Activated CD4-positive, CD25-positive, alpha-beta regulatory T cell treated with anti-CD3 and anti-CD28 coated beads, Interleukin-2, amount 50 U/mL, for 72 hours (primary cell): ENCODE measurements at regions not wholly inside any gene's neighbourhood (a gene's known extent, or its start where the extent isn't known, plus 50 kb on each side); places are given as distances from the start of the nearest gene placed in this dataset.
"Not testable (repeated sequence)": the region's sequence is repeated elsewhere in the genome, so short reads cannot be mapped to it uniquely, and the experiment has no call there.

Source experiments
- DNase-seq: peaks from one replicate; pipeline ENCODE4 v3.0.0; 2021

DNA sequence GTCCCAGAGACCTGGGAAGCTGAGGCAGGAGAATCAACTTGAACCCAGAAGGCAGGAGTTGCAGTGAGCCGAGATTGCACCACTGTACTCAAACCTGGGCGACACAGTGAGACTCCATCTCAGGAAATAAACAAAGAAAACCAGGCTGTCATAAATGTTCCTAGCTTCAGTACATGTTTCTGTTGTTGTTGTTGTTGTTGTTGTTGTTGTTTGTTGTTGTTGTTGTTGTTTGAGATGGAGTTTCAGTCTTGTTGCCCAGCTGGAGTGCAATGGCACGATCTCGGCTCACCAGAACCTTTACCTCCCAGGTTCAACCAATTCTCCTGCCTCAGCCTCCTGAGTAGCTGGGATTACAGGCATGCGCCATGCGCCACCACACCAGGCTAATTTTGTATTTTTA is 452.5 kb downstream of the HS3ST3B1 start:
- no peak for DNase-seq

DNA sequence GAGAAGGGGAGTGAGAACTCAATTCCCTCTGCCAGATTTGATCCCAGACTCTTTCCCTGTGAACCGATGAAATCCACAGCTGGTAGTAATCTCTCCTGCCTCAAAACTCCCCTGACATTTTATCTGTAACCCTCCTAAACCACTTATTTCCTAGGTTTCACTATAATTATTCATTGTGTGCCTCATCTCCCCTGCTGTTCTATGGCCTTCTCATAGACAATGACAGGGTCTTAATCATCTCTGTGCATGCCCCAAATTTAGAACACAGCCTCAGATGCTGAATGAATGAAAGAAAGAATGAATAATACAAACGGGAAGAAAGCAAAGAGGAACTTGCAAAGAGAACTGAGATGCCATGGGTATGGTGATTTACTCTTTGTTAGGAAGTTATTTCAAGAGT is 451.1 kb downstream of the HS3ST3B1 start:
- no peak for DNase-seq

DNA sequence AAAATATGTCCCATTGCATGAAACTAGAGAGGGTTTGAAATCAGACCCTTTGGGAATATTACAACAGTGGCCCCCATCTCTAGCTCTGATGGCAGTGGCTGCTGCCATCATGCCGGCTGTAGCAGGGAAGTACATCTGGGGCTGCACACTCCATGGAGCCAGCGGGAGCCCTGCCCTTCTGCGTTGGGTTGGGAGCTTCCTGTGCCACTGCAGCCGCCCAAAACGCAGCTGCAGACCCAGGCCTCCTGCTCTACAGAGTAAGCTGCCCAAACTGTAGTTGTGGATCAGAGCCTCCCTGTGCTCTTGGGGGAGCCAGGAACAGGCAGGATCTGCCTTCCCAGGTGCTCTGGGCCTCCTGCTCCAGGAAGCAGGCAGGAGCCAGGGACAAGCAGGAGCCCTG is 450.0 kb downstream of the HS3ST3B1 start:
- no peak for DNase-seq

DNA sequence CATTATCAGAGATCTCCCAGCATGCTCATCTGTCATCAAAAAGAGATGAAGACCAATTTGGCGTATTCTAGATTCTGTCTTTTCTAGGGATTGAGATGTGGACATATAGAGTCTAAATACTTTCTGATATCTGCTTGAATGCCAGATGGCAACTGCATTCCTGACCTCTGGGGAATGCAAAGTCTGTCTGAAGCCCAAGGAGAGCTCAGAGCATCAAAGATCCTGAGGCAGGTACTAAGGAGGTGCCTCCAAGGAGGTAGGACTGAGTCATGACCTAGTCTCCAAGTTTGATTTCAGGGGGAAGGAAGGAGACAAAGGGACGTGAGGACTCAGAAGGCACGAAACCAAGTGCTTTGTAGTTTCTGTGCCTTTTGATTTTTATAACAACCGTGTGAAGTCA is 448.4 kb downstream of the HS3ST3B1 start:
- DNase-seq: no peak

DNA sequence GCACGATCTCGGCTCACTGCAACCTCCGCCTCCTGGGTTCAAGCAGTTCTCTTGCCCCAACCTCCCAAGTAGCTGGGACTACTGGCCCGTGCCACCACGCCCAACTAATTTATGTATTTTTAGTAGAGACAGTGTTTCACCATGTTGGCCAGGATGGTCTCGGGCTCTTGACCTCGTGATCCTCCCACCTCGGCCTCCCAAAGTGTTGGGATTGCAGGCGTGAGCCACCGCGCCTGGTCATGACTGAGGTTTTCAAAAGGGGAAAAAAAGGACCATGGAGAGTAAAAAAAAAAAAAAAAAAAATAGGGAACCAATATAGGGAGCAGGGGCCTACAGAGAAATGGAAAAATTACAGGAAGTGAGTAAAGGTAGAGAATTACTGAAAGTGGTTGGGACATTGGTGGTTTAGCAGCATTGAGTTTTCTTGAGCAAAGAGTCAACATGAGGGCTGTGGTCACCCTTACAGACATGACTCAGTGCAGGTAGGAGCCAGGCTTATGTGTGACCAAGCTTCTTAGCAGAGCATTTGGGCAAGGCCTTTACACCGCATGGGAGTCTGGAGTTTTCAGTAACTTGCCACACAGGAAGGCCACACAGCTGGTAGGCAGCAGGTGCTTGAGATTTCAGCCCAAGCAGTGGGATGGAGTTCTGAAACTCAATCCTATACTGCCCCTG is 447.3 kb downstream of the HS3ST3B1 start:
- no peak for DNase-seq

DNA sequence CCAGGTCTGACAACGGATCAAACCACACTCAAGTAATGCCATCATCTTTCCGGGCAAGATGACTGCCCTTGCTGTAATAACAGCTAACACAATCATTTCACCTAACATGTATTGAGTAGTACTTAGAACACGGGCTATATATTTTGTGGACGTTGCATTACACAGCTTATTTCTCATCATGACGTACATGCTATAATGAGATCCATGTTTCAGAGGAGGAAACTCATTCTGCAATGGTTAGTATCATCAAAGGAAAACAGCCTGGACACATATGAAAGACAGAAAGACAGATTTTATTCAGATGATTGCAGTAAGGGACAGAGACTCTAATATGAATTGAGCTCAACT is 446.7 kb downstream of the HS3ST3B1 start:
- no peak for DNase-seq

DNA sequence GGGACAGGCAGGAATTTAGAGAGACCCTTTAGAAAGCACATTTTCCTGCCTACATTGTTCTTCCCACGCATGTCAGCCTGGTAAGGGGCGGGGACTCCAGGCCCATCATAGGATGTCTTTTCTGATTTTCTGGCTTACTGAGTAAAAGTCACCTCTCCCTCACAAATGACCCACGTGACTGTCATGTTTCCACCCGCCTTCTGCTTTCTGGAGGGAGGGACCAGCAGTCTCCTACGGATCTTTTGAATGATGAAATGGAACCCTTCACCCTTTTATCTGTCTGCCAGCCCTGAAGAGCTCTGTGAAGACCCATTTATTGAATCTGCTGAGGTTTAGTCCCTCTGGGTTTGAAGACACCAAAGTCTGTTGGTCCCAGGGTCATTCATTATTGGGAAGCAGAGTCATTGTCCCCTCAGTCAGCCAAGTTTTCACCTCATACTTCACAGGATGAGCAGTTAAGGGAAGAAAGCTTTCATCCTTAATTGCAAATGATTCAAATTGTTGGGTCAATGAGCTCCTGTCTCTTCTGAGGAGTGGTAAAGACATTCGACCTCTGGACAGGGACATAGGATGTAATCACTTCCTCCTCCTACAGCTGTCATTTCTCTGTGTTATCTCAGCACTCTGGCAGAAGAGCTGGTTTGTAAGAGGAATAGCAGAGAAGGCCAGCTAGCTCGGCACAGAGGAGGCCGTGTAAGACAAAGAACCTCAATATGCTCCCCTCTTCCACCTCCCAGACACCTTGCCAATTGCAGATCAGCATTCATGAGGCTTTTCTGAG is 446.1 kb downstream of the HS3ST3B1 start:
- DNase-seq: no peak

DNA sequence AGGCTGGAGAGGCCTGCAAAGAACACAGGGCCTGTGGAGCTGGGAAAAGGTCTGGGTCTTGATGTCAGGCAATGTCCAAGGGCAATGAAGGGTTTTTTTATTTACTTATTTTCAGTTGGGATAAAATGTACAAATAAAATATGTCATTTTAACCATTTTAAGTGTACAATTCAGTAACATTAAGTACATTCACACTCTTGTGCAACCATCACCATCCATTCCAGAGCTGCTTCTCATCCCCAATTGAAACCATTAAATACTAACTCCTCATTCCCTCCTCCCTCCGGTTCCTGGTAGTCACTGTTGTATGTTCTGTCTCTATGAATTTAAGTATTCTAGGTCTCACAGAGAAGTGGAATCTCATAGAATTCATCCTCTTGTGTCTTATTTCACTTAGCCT is 444.7 kb downstream of the HS3ST3B1 start:
- no peak for DNase-seq

DNA sequence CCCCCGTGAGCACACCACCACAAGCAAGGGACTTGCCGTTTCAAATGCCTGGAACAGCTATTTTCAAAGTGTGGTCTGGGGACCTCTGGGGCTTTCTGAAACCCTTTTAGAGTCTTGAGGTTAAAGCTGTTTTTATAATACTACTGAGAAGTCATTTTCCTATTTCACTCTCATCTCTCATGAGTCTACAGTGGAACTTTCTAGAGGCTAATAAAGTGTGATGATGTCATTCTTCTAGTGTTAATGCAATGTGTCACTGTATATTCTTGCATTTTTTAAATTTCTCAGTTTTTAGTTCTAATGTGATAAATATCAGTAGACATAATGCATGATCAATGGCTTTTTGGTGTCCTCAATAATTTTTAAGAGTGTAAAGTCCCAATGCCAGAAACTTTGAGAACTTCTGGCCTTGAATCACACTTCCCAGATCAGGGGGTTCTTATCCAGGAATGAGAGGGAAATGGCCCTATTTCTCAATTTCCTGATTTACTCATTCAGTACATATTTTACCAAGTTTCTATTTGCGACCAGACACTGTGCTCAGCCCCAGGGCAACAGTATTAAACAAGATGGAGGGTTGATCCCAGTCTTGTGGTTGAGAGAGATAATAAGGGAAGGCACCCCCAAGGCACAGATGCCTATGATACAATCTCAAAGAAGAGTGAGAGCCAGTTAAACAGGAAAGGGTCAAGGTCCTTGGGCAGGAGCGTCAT is 444.0 kb downstream of the HS3ST3B1 start:
- DNase-seq: no peak

DNA sequence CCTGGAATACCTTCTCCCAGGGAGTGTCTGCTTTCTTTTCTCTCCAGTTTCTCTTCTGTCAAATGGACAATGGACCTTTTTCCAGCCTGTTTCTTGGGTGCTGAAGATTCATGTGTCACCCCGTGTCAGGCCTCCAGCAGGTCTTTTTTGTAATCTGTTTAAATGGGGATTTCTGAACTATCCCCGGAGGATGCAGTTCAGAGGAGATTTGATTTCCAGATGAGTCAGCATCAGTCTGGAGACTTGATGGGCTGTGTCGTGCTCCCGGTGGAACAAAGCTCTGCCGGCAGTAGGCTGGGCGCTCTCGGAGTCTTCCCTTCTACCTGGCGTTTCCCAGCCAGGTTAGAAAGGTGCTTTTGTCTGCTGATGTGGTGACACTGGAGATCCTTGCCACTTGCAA is 440.6 kb downstream of the HS3ST3B1 start:
- no peak for DNase-seq

DNA sequence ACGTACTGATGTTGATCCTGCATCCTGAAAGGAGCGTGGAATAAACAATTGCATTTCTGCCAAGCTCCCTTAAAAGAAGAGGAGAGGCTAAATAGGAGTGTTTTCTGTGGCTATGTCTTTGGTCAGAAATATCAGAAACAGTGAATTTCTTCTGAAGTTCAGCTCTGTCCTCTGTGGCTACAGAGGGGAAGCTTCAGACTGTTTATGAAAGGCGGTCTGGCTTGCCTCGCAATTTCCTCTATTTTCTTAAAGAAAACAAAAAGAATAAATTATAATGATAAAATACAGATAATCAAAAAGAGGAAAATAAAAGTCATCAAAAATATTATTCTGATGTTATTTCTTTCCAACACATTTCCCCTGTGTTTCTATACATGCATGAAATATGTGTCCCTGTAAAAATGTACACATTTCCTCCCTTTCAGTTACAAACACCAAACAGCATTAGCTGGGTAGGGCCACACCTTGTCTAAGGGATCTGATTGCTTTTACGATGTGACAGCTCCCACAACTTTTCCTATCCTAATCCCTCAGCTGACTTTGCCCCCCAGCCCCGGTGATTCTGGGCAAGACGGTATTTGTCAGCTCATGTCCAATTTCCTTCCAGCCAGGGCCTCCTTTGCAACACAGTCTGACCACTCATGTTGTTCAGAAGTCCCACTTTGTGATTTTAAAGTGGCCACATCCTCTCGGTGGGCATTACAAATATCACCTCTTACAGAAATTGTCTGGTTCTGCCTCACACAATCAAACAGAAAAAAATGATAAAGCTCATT is 439.0 kb downstream of the HS3ST3B1 start:
- no peak for DNase-seq

DNA sequence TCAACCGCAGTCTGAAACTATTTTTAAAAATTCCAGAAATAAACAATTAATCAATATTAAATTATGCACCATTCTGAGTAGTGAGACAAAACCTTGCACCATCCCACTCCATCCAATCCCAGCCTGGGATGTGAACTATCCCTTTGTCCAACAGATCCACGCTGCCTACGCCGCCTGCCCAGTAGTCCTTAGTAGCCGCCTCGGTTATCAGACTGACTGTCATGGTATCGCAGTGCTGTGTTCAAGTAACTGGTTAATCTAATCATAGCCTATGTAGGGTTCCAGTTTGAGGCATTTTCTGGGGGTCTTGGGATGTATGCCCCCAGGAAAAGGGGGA is 437.7 kb downstream of the HS3ST3B1 start:
- DNase-seq: no peak

DNA sequence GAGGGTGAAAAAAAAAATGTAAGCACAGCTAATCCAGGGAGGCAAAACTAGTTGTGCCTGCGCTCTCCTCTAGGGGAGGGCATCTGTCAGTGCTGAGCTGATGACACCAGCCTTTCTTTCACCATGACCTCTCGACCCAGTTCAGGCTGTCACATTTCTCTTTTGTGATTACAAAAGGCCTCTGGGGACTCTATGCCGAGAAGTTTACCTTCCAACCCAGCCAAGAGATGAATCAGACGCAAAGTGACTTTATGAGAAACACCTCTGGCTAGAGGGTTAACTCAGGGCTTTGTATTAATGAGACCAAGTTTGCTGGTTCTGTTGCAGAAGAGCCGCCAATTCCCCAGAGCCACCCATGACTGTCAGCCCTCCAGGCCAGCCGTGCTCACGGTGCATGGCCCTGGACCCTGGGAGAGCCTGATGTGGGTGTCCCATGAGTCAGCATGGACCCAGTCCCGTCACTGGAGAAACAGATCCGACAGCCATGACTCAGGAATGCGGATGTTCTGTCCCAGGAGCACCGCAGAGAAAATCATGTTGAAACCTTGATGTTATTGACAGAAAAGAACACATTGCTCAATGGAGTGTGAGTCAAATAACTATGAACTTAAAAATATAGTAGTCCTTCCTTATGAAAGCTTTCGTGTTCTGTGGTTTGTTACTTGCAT is 437.2 kb downstream of the HS3ST3B1 start:
- no peak for DNase-seq

DNA sequence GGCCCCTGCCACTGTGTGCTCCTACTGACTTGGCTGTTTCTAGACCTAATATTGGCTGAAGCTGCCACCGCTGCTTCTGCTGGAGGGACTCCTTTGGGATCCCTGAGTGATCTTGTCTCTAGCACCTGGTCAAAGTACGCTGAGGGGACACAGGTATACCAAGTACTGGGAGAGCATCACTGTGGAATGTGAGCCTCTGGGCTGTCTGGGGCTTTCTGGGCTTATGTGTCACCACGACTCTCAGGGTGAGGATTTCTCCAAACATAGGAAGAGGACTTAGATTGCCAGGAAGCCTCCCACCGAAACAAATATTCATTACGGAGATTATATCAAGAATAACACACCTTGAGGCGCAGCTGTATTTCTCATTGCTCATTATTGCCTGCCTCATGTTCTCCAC is 435.8 kb downstream of the HS3ST3B1 start:
- DNase-seq: no peak

DNA sequence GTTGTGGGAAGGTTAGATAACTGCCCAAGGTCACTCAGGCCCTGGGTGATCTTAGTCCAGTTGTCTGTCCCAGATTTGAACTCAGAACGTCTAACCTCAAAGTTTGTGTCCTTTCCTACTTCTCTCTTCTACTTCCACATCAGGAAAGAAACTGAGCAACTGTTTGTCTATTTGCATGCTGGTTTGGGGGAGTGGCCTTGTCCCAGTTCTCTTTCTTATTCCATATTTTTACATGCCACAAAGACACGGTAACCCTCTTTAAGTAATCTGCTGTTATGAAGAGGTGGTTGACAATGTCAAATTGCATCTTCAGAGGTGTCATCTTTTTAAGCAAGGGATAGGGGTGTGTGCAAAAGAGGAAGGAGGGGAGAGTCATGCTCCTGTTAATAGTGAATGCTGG is 432.5 kb downstream of the HS3ST3B1 start:
- DNase-seq: no peak

DNA sequence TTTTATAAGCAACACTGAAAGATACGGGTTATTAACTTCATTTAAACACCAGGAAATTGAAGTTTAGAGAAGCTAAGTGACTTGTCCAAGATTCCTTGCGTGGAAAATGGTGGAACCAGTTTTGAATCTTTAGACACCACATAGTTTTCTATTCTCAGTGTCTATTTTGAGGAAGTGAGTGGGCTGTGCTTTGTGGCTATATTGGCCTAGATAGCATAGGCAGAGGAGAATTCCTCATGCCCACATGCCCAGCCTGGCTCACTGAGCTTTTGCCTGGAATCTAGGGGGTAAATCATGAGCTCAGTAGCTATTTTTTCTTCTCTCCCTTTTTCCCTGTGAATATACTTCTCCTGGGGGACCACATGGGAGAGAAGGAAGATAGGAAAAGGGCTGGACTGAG is 431.3 kb downstream of the HS3ST3B1 start:
- DNase-seq: no peak

DNA sequence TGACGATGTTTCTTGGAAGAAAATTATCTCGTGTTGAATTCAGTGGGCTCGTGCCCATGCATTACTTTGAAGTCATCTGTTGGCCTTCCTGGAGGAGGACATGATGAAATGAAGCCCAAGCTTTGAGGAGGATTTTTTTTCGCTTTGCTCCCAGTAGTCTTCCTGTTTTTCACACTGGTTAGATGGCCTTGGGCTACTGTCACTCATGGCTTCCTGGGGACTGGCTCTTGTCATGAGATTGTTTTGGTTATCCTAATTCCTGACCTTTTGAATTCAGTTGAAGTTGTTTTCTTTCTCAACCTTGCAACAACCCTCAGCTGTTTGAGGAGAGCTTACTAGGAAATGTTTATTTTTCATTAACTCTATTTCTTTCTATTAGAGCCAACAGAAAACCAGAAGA is 430.7 kb downstream of the HS3ST3B1 start:
- no peak for DNase-seq

DNA sequence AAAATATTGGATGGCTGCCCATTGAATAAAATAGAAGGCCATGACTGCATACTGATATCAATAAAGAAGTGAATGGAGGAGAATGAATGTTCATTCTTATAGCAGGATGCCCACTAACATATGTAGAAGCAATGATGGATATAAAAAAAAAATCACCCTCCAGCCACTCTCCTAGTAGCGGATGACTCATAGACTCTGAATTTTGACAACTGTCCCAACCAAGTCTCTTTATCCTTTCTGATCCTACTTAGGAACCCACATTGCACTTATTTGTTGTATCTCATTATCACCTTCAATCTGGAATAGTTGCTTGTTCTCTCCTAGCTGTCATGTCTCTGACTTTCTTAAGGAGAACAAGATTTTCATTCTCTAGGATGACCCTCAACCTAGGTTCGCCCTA is 429.9 kb downstream of the HS3ST3B1 start:
- DNase-seq: no peak

DNA sequence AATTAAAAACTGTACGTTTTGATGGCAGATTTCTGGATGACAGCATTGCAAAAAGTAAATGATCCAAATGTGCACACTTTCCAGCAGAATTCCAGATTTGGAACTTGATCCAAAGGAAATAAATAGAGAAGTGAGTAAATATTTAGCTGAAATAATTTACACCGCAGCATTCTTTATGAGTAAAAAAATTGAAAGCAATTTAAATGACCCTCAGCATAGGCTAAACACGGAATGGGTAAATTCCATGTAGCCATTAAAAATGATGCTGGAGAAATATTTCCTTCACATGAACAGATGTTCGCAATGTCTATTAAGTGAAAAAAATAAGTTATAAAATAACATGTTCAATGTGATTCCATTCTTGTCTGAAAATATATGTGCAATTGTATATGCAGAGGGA is 424.8 kb downstream of the HS3ST3B1 start:
- no peak for DNase-seq

DNA sequence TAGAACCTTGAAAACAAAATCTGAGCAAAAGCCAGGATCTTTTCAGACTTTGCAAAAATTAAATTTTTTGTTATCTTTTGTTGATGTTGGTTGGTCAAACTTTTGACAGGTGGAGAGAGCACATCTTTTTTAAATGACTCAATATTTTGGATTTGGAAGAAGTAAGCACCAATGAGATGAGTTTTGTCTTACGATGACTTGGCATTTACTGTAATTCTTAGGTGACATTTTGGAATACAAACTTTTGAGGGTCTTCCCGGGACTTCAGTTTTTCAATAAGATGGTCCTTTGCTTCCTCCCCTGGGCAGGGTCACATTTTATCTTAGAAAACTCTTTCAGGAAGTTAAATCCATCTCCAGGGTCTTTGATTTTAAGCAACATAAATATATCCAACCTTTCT is 423.9 kb downstream of the HS3ST3B1 start:
- no peak for DNase-seq

DNA sequence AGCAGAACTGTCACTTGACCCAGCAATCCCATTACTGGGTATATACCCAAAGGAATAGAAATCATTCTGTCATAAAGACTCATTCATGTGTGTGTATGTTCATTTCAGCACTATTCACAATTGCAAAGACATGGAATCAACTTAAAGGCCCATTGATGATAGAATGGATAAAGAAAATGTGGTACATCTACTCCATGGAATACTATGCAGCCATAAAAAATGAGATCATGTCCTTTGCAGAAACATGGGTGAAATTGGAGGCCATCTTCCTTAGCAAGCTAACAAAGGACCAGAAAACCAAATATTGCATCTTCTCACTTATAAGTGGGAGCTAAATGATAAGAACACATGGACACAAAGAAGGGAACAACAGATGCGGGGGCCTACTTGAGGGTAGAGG is 422.5 kb downstream of the HS3ST3B1 start:
- not testable (repeated sequence) for DNase-seq

DNA sequence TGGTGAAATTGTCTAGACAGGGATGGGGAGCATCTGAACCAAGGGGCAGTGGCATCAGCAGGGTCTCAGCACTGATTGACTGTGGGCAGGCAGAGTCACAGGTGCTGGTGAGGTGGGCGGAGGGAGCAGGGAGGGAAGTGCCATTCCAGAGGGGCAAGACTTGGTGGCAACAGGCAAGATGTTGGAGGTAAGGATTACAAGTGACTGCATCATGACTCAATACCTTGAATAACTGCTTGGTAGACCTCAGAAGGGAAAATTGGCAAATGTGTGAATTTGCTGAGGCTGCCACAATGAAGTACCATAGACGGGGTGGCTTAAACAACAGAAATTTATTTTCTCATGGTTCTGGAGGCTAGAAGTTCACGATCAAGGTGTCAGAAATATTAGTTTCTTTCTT is 419.1 kb downstream of the HS3ST3B1 start:
- DNase-seq: no peak

DNA sequence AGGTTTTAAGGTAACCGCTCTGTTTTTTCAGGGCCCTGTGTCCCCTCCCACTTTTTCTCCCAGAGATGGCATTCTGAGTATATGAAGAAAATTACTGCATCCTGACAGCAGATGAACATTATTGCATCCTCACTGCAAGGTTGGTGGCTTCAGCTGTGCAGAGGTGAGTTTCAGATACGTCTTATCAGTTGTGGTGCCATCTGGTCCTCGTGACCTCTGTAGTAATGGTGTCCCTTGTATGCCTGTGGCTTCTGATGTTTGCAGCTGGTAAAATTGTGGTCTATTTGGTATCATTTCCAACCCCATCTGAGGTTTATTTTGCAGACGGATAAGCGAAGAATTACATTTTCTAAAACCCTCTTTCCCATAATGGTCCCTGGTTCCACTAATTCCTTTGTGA is 417.0 kb downstream of the HS3ST3B1 start:
- no peak for DNase-seq
